Frontal cortex (tissue), 3 donors: ENCODE measurements at regions not wholly inside any gene's neighbourhood (a gene's known extent, or its start where the extent isn't known, plus 50 kb on each side); places are given as distances from the start of the nearest gene placed in this dataset.

Experiments
- DNase-seq, 2 donors: peaks; one replicate each; pipeline ENCODE4 v3.0.0; 2012; ENCODE audit warnings: low spot score in 2 of 2
- FAIRE-seq: peaks from 2 replicates; lab custom pipeline; 2012; peaks lifted over from hg19 to GRCh38; lab: Jason Lieb, UNC
- donor health status: control.
- donor health status: control.
- donor health status: control.

- no peak for FAIRE-seq
- DNase-seq, result no peak
Measured at GRCh38 chr5:96147866-96148265, 186.2 kb upstream of the ELL2 start.

GRCh38 chr5:96146675-96147074, 185.0 kb upstream of the ELL2 start:
- DNase-seq (peak in 1 of 2 donors; percentile 18), FAIRE-seq (no peak)

GRCh38 chr5:96144289-96144688, 182.6 kb upstream of the ELL2 start:
- DNase-seq (no peak), FAIRE-seq (no peak)

GRCh38 chr5:96143450-96143849, 181.8 kb upstream of the ELL2 start:
- DNase-seq (no peak), FAIRE-seq (no peak)

- no peak for FAIRE-seq
- DNase-seq, result no peak
Measured at GRCh38 chr5:96142786-96143434, 181.3 kb upstream of the ELL2 start.

- FAIRE-seq, result no peak
- no peak for DNase-seq
Measured at GRCh38 chr5:96142184-96142781, 180.6 kb upstream of the ELL2 start.

- no peak for DNase-seq
- FAIRE-seq, result no peak
Measured at GRCh38 chr5:96141749-96142148, 180.1 kb upstream of the ELL2 start.

- DNase-seq, result no peak
- FAIRE-seq, result no peak
Measured at GRCh38 chr5:96140496-96140895, 178.8 kb upstream of the ELL2 start.

- no peak for FAIRE-seq
- no peak for DNase-seq
Measured at GRCh38 chr5:96140084-96140483, 178.4 kb upstream of the ELL2 start.

- no peak for DNase-seq
Measured at GRCh38 chr5:96134886-96135285, 173.2 kb upstream of the ELL2 start.

GRCh38 chr5:96133341-96134079, 171.9 kb upstream of the ELL2 start:
- no peak for DNase-seq

More at GRCh38 chr5:96134886-96135285, 173.2 kb upstream of the ELL2 start:
- FAIRE-seq, result no peak

GRCh38 chr5:96129276-96129675, 167.6 kb upstream of the ELL2 start:
- DNase-seq (no peak), FAIRE-seq (no peak)

More at GRCh38 chr5:96133341-96134079, 171.9 kb upstream of the ELL2 start:
- no peak for FAIRE-seq

GRCh38 chr5:96128204-96128864, 166.7 kb upstream of the ELL2 start:
- FAIRE-seq (no peak), DNase-seq (no peak)

- DNase-seq, result no peak
- no peak for FAIRE-seq
Measured at GRCh38 chr5:96127538-96127937, 165.9 kb upstream of the ELL2 start.

- DNase-seq (no peak), FAIRE-seq (no peak)
Measured at GRCh38 chr5:96125231-96125891, 163.7 kb upstream of the ELL2 start.

GRCh38 chr5:96124589-96124988, 162.9 kb upstream of the ELL2 start:
- DNase-seq (no peak), FAIRE-seq (no peak)

GRCh38 chr5:96123418-96123817, 161.8 kb upstream of the ELL2 start:
- FAIRE-seq, result no peak
- no peak for DNase-seq

GRCh38 chr5:96121364-96121763, 159.7 kb upstream of the ELL2 start:
- DNase-seq (no peak), FAIRE-seq (no peak)

GRCh38 chr5:96120120-96120519, 158.5 kb upstream of the ELL2 start:
- DNase-seq (no peak), FAIRE-seq (no peak)
